GM12891 (cell line): ENCODE measurements at regions not wholly inside any gene's neighbourhood (a gene's known extent, or its start where the extent isn't known, plus 50 kb on each side); places are given as distances from the start of the nearest gene placed in this dataset.

Source experiments
- POLR2A ChIP-seq: IDR thresholded peaks from 2 replicates; pipeline ENCODE4 v1.6.1; 2011; ENCODE audit warnings: low read depth, low read length, control low read depth
- POLR2AphosphoS5 ChIP-seq: IDR thresholded peaks from 2 replicates; pipeline ENCODE4 v1.6.1; 2011; ENCODE audit warnings: low read depth, low read length, control low read depth
- POU2F2 ChIP-seq: IDR thresholded peaks from 2 replicates; pipeline ENCODE4 v1.6.1; 2011; ENCODE audit warnings: low read depth, mild to moderate bottlenecking, control low read depth, low read length, moderate library complexity

GRCh38 chr9:106670418-106670817, 192.5 kb upstream of the ZNF462 start:
- TF ChIP-seq POLR2AphosphoS5, result no peak
- no peak for TF ChIP-seq POU2F2
- TF ChIP-seq POLR2A, result no peak
